Caco-2 (cell line): ENCODE measurements at regions not wholly inside any gene's neighbourhood (a gene's known extent, or its start where the extent isn't known, plus 50 kb on each side); places are given as distances from the start of the nearest gene placed in this dataset.

ENCODE experiments used
- BruUV-seq: library from RNA; stranded (reverse); fragments of 400-500 nt; replicated peaks from 2 replicates; lab custom pipeline; 2021; lab: Mats Ljungman, UMichigan
- CTCF ChIA-PET: fragments of 300-600 bp; sonication (Branson Sonifier 250); formaldehyde crosslinking; loops from one replicate; lab custom pipeline; 2022; ENCODE audit warnings: antibody characterized with exemption; lab: Charles Lee
- POLR2A ChIA-PET: fragments of 300-600 bp; sonication (Branson Sonifier 250); formaldehyde crosslinking; loops from one replicate; lab custom pipeline; 2022; ENCODE audit warnings: antibody characterized with exemption; lab: Charles Lee
- DNase-seq, 2 experiments: peaks; one replicate each; pipeline versions ENCODE4 v3.0.0 to v3.0.0-alpha.2; 2020 to 2022
- H3K27me3 ChIP-seq: replicated peaks from 2 replicates; pipeline ENCODE4 v1.6.0; 2011; ENCODE audit warnings: low read length; ENCODE audit not compliant: control insufficient read depth, insufficient read depth
- H3K36me3 ChIP-seq: 2 replicates; pipeline ENCODE4 v1.5.1; 2011; ENCODE audit warnings: low read length; ENCODE audit not compliant: control insufficient read depth, insufficient read depth
- H3K4me1 ChIP-seq: fragments of 250-450 bp; sonication (Bioruptor Pico); 2 replicates; pipeline ENCODE4 v1.5.1; 2020; ENCODE audit warnings: mild to moderate bottlenecking
- H3K4me3 ChIP-seq: 2 replicates; pipeline ENCODE4 v1.5.1; 2011; ENCODE audit warnings: low read depth, mild to moderate bottlenecking, control low read depth, low read length
- H3K9me3 ChIP-seq: fragments of 250-450 bp; sonication (Bioruptor Pico); 2 replicates; pipeline ENCODE4 v1.5.1; 2020; ENCODE audit warnings: mild to moderate bottlenecking, moderate library complexity
- H3K27ac Mint-ChIP-seq: one replicate; pipeline ENCODE4 v1.8.0; 2022; ENCODE audit warnings: mixed read lengths; ENCODE audit not compliant: unreplicated experiment
- H3K27me3 Mint-ChIP-seq: one replicate; pipeline ENCODE4 v1.8.0; 2022; ENCODE audit warnings: mixed read lengths; ENCODE audit not compliant: insufficient read depth, unreplicated experiment
- H3K36me3 Mint-ChIP-seq: one replicate; pipeline ENCODE4 v1.8.0; 2022; ENCODE audit warnings: mild to moderate bottlenecking, mixed read lengths; ENCODE audit not compliant: insufficient read depth, unreplicated experiment
- H3K4me1 Mint-ChIP-seq: one replicate; pipeline ENCODE4 v1.8.0; 2022; ENCODE audit warnings: low read depth, mixed read lengths; ENCODE audit not compliant: unreplicated experiment
- H3K4me3 Mint-ChIP-seq: one replicate; pipeline ENCODE4 v1.8.0; 2022; ENCODE audit warnings: mild to moderate bottlenecking, moderate library complexity, mixed read lengths; ENCODE audit not compliant: unreplicated experiment
- H3K9me3 Mint-ChIP-seq: one replicate; pipeline ENCODE4 v1.8.0; 2022; ENCODE audit warnings: mixed read lengths; ENCODE audit not compliant: unreplicated experiment
- CTCF ChIP-seq, 2 experiments: fragments of 200-600 bp in 1 of 2; IDR thresholded peaks; 1 replicate in 1 of 2; 2 replicates in 1 of 2; pipeline versions ENCODE4 v1.5.1 to v1.8.0; 2011 to 2022; ENCODE audit warnings: antibody characterized with exemption in 1 of 2, control low read depth in 1 of 2, inconsistent platforms in 1 of 2, low read depth in 1 of 2, low read length in 1 of 2, mild to moderate bottlenecking in 1 of 2, moderate library complexity in 1 of 2; ENCODE audit not compliant: insufficient read depth in 1 of 2, severe bottlenecking in 1 of 2, unreplicated experiment in 1 of 2
- intact Hi-C: fragments of 100-400 bp; cut with micrococcal nuclease; formaldehyde crosslinking; loops from one replicate; pipeline ENCODE4 v1.10.0; 2022; ENCODE audit not compliant: unreplicated experiment

DNA sequence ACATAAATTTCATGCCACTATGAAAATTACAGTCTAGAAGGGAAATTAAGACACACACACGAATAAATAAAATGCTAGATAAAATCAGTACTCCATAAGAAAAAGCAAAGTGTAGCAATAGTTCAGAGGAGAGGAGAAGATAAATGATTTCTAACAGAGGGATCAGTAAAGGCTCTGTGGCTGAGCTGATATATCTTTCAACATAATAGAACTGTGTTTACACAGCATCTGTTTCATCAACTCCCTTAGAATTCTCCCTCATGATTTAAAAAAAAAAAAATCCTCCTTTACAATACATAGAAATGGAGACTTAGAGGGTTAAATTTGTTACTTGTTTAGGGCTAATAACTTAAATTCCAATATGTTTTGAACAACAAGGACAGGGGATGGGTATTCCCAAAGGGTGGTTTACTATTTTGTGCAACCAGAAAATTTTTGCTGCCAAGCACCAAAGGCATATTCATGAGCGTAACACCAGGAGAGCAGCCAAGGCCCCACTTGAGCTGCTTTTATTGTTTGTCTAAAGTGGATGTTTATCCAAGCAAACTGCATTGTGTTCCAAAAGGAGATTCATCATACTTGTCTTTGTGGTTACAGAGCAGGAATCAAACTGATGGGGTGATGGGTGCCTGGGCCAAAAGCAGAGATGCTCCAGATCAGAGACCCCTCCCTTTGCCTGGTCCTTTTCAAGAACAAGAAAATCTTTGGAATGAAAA is 162.7 kb downstream of the BMP4 start:
- Histone ChIP-seq H3K4me1 (no peaks in the 10 kb centered on the region), H3K27me3 (no peaks in the 10 kb centered on the region), H3K4me3 (no peak overlapping the region), H3K36me3 (no peaks in the 10 kb centered on the region), H3K9me3 (no peaks in the 10 kb centered on the region)
- Mint-ChIP-seq H3K27me3 (no peaks in the 10 kb centered on the region), H3K4me1 (no peaks in the 10 kb centered on the region), H3K27ac (no peak overlapping the region), H3K9me3 (no peaks in the 10 kb centered on the region), H3K36me3 (peaks cover 7% of the 10 kb centered on the region), H3K4me3 (no peak overlapping the region)
- CTCF ChIA-PET, result interaction anchor here (1.0 kb wide), 1 partner anchor 554 kb away, joined by 4 read pairs; no protein-coding TSS in a partner anchor
- DNase-seq, result no peak
- BruUV-seq, result no TSS peak
- no peak for TF ChIP-seq CTCF (IDR thresholded peaks at IDR 0.05; ENCODE audit: insufficient read depth in 1 of 2, low read depth in 1 of 2, low read length in 1 of 2, severe bottlenecking in 1 of 2, unreplicated experiment in 1 of 2)
- POLR2A ChIA-PET, result no interaction called here
- intact Hi-C loops, result loop anchor here (1.0 kb wide), 1 partner anchor 255 kb away; no protein-coding TSS in a partner anchor

DNA sequence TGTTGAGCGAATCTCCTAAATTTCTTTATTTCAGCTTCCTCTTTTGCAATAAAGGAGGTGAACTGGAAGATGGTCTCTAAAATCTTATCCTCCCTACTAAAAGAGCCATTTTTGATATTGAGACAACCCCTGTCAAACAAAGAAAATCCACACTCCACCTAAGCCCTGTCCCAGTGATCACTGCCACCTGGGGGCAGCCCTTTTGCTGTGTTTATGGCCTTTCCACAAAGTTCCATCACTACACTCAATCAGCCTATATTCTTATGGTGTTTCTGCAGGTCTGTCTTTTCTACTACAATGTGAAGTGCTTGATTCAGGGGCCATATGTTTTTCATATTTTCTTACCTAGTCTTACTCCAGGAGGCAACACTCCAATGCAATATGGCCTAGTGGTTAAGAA is 163.7 kb downstream of the BMP4 start:
- H3K27ac Mint-ChIP-seq, result no peak overlapping the region
- ChIA-PET CTCF (no interaction called here), POLR2A (no interaction called here)
- no peak overlapping the region for H3K4me3 ChIP-seq
- no peaks in the 10 kb centered on the region for H3K27me3 ChIP-seq
- H3K9me3 ChIP-seq, result no peaks in the 10 kb centered on the region
- H3K4me3 Mint-ChIP-seq, result no peak overlapping the region
- no peaks in the 10 kb centered on the region for H3K4me1 Mint-ChIP-seq
- H3K4me1 ChIP-seq, result no peaks in the 10 kb centered on the region
- intact Hi-C loops, result loop anchor here (1.0 kb wide), 1 partner anchor 254 kb away; no protein-coding TSS in a partner anchor
- H3K27me3 Mint-ChIP-seq, result no peaks in the 10 kb centered on the region
- H3K36me3 Mint-ChIP-seq, result peaks cover 7% of the 10 kb centered on the region
- BruUV-seq, result no TSS peak
- DNase-seq, result peak in 1 of 2 experiments; percentile 10
- H3K36me3 ChIP-seq, result no peaks in the 10 kb centered on the region
- no peak for TF ChIP-seq CTCF (IDR thresholded peaks at IDR 0.05; ENCODE audit: insufficient read depth in 1 of 2, low read depth in 1 of 2, low read length in 1 of 2, severe bottlenecking in 1 of 2, unreplicated experiment in 1 of 2)
- H3K9me3 Mint-ChIP-seq, result no peaks in the 10 kb centered on the region

DNA sequence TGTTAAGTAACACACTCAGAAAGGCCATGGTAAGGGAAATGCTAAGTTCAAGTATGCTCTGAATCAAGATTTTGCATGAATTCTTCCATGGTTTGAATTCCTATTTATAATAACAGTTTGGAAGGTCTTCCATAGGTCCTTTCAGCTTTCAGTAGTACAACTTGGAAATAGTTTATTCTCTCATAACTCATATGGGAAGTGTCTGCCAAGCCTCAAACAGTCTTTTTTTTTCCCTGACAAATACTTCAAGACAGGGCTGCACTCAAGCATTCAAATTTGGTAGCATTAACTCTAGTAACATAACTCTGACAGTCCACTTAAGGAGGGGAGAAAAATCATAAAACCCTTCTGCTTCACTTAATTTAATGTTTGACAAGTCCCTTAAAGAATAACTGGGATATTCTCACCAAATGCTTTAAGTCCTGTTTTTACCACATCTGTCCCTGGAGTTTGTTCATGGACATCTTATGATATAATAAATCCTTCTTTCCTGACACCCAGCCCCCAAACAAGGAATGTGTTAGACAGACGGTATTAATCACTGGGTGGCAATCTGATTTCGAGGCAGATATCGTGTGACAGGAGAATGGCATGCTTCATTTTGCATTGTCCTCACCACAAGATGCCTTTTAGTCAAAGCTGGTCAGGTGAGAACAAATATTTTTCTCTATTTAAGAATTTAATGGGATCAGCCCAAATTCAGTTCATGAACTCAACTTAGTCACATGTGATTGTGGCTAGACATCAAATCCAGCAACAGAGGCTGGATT is 165.7 kb downstream of the BMP4 start:
- no peaks in the 10 kb centered on the region for H3K4me1 ChIP-seq
- DNase-seq, result no peak
- BruUV-seq, result no TSS peak
- H3K36me3 Mint-ChIP-seq, result peaks cover 7% of the 10 kb centered on the region
- no peak overlapping the region for H3K4me3 Mint-ChIP-seq
- intact Hi-C loops, result no loop called here
- H3K27me3 Mint-ChIP-seq, result no peaks in the 10 kb centered on the region
- H3K27me3 ChIP-seq, result no peaks in the 10 kb centered on the region
- no peak overlapping the region for H3K4me3 ChIP-seq
- H3K27ac Mint-ChIP-seq, result no peak overlapping the region
- TF ChIP-seq CTCF (IDR thresholded peaks at IDR 0.05; ENCODE audit: insufficient read depth in 1 of 2, low read depth in 1 of 2, low read length in 1 of 2, severe bottlenecking in 1 of 2, unreplicated experiment in 1 of 2), result no peak
- no peaks in the 10 kb centered on the region for H3K9me3 ChIP-seq
- H3K4me1 Mint-ChIP-seq, result no peaks in the 10 kb centered on the region
- H3K9me3 Mint-ChIP-seq, result peaks cover 5% of the 10 kb centered on the region
- H3K36me3 ChIP-seq, result no peaks in the 10 kb centered on the region; the same call in 1 of the 2 replicates
- POLR2A ChIA-PET, result no interaction called here
- CTCF ChIA-PET, result no interaction called here
